KMS-11 (cell line): ENCODE measurements at regions not wholly inside any gene's neighbourhood (a gene's known extent, or its start where the extent isn't known, plus 50 kb on each side); places are given as distances from the start of the nearest gene placed in this dataset.

Experiments
- H2AFZ ChIP-seq: fragments of 200-600 bp; sonication (generic); 2 replicates; pipeline ENCODE4 v1.6.1; 2016; ENCODE audit warnings: antibody characterized with exemption, mixed run types, low read depth
- H3K27ac ChIP-seq: fragments of 200-600 bp; sonication (generic); 2 replicates; pipeline ENCODE4 v1.6.1; 2016; ENCODE audit warnings: mild to moderate bottlenecking, mixed run types
- H3K27me3 ChIP-seq: fragments of 200-600 bp; sonication (generic); 2 replicates; pipeline ENCODE4 v1.6.1; 2017; ENCODE audit warnings: mild to moderate bottlenecking, low read depth, mixed run types, moderate library complexity; ENCODE audit not compliant: insufficient read depth
- H3K36me3 ChIP-seq: fragments of 200-600 bp; sonication (generic); 2 replicates; pipeline ENCODE4 v1.6.1; 2017; ENCODE audit warnings: mild to moderate bottlenecking, mixed run types; ENCODE audit not compliant: insufficient read depth
- H3K4me1 ChIP-seq: fragments of 200-600 bp; sonication (generic); 2 replicates; pipeline ENCODE4 v1.6.1; 2016; ENCODE audit warnings: mild to moderate bottlenecking, low read depth, mixed run types; ENCODE audit not compliant: poor library complexity, severe bottlenecking
- H3K4me2 ChIP-seq: fragments of 200-600 bp; sonication (generic); 2 replicates; pipeline ENCODE4 v1.7.0; 2016; ENCODE audit warnings: mild to moderate bottlenecking, mixed run types
- H3K4me3 ChIP-seq: fragments of 200-600 bp; sonication (generic); IDR thresholded peaks from 2 replicates; pipeline ENCODE4 v1.6.1; 2017; ENCODE audit warnings: low read depth, low read length, mixed read lengths; ENCODE audit not compliant: insufficient read depth
- H3K79me2 ChIP-seq: fragments of 200-600 bp; sonication (generic); 2 replicates; pipeline ENCODE4 v1.6.1; 2016; ENCODE audit warnings: low read depth, mixed run types; ENCODE audit not compliant: insufficient read depth
- H3K9ac ChIP-seq: fragments of 200-600 bp; sonication (generic); 2 replicates; pipeline ENCODE4 v1.6.1; 2016; ENCODE audit warnings: mild to moderate bottlenecking, mixed run types
- H4K20me1 ChIP-seq: fragments of 200-600 bp; sonication (generic); 2 replicates; pipeline ENCODE4 v1.6.1; 2016; ENCODE audit warnings: mild to moderate bottlenecking, mixed run types; ENCODE audit not compliant: insufficient read depth
- TF ChIP-seq, protein P1 (sequence below): fragments of 200-600 bp; sonication (generic); conservative IDR thresholded peaks from 2 replicates; pipeline ENCODE4 v1.6.1; 2017; ENCODE audit warnings: low read depth, mild to moderate bottlenecking, antibody characterized with exemption, low read length, moderate library complexity, mixed read lengths

DNA sequence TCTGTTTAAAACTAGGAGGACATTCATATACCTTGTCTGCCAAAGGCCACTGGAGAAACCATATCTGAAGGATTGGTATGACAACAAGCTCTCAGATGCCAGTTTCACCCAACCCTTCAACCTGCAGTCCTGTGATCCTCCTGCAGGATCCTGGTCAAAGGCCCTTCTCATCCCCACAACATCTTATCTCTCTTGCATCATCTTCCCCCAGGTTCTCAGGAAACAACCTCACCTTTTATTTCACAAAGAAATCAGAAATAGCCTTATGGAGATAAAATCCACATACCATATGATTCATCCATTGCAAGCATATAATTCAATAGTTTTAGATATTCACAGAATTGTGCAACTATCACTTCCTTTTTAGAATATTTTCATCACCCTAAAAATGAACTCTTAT lies 104.0 kb upstream of the DSCAM start:
- TF ChIP-seq, protein P1, sequence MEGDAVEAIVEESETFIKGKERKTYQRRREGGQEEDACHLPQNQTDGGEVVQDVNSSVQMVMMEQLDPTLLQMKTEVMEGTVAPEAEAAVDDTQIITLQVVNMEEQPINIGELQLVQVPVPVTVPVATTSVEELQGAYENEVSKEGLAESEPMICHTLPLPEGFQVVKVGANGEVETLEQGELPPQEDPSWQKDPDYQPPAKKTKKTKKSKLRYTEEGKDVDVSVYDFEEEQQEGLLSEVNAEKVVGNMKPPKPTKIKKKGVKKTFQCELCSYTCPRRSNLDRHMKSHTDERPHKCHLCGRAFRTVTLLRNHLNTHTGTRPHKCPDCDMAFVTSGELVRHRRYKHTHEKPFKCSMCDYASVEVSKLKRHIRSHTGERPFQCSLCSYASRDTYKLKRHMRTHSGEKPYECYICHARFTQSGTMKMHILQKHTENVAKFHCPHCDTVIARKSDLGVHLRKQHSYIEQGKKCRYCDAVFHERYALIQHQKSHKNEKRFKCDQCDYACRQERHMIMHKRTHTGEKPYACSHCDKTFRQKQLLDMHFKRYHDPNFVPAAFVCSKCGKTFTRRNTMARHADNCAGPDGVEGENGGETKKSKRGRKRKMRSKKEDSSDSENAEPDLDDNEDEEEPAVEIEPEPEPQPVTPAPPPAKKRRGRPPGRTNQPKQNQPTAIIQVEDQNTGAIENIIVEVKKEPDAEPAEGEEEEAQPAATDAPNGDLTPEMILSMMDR: no peak
- Histone ChIP-seq H3K79me2 (no peaks in the 10 kb centered on the region), H3K27ac (no peak overlapping the region), H3K36me3 (no peaks in the 10 kb centered on the region), H3K27me3 (no peaks in the 10 kb centered on the region; the same call in 1 of the 2 replicates), H3K4me2 (no peak overlapping the region), H2AFZ (no peak overlapping the region), H3K9ac (no peak overlapping the region), H4K20me1 (no peaks in the 10 kb centered on the region), H3K4me3 (no peak overlapping the region), H3K4me1 (no peaks in the 10 kb centered on the region)

DNA sequence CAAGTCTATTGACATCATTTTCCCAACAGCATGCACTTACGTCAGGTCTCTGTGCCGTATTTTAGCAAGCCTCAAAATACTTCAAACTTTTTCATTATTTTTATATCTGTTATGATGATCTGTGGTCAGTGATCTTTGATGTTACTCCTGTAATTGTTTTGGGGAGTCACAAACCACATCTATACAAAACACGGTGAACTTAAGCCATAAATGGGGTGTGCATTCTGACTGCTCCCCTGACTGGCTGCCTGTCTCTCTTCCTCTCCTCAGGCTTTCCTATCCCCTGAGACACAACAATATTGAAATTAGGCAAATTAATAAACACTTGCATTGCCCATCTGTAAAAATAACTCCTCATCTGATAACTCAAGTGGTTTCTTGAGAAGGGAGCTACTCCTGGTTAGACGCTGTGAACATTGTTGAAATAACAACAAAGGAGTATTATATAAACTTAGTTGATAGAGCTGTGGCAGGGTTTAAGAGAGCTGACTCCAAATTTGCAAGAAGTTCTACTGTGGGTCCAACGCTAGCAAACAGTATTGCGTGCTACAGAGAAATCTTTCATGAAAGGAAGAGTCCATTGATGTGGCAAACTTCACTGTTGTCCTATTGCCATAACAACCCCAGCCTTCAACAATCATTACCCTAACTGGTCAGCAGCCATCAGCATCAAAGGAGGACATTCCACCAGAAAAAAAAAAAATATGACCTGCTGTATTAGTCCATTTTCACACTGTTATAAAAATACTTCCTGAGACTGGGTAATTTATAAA lies 105.8 kb upstream of the DSCAM start:
- Histone ChIP-seq H3K27me3 (no peaks in the 10 kb centered on the region; the same call in 1 of the 2 replicates), H3K27ac (no peak overlapping the region)
- TF ChIP-seq, protein P1: no peak

DNA sequence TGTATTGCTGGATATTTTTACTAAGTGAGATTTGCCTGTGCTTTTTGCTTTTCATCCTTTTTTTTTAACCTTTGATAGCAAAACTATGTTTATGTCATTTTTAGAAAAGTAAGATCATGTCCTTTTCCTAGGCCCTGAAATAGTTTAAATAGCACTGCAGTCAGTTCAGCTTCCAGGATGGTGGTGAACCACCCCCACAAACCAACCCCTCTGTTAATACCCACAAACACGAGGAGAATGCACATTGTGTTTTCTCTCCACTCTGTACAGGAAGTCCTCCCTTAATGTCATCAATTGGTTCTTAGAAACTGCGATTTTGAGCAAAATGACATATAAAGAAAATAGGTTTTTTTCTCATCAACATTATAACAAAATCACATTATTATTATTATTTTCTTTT lies 117.7 kb upstream of the DSCAM start:
- Histone ChIP-seq H3K4me1 (no peaks in the 10 kb centered on the region), H3K79me2 (no peaks in the 10 kb centered on the region), H4K20me1 (no peaks in the 10 kb centered on the region), H3K27me3 (no peaks in the 10 kb centered on the region), H3K36me3 (no peaks in the 10 kb centered on the region), H3K27ac (no peak overlapping the region), H3K4me3 (no peak overlapping the region), H3K9ac (no peak overlapping the region), H3K4me2 (no peak overlapping the region), H2AFZ (no peak overlapping the region)
- TF ChIP-seq, protein P1: no peak

More for the DNA sequence above, 105.8 kb upstream of the DSCAM start:
- no peak overlapping the region for H3K4me3 ChIP-seq
- H3K36me3 ChIP-seq: no peaks in the 10 kb centered on the region
- H3K4me2 ChIP-seq: no peak overlapping the region
- no peaks in the 10 kb centered on the region for H3K79me2 ChIP-seq
- no peak overlapping the region for H2AFZ ChIP-seq
- H3K4me1 ChIP-seq: no peaks in the 10 kb centered on the region
- H4K20me1 ChIP-seq: no peaks in the 10 kb centered on the region
- no peak overlapping the region for H3K9ac ChIP-seq

GRCh38 chr21:40967771-40968170 lies 120.8 kb upstream of the DSCAM start:
- Histone ChIP-seq H3K9ac (no peak overlapping the region), H3K4me1 (no peaks in the 10 kb centered on the region), H3K36me3 (no peaks in the 10 kb centered on the region), H3K79me2 (no peaks in the 10 kb centered on the region), H3K4me2 (no peak overlapping the region), H3K27ac (no peak overlapping the region), H3K27me3 (no peaks in the 10 kb centered on the region), H2AFZ (no peak overlapping the region), H3K4me3 (no peak overlapping the region), H4K20me1 (no peaks in the 10 kb centered on the region)
- TF ChIP-seq, protein P1: no peak
